ENCODE measurements at regions not wholly inside any gene's neighbourhood (a gene's known extent, or its start where the extent isn't known, plus 50 kb on each side); places are given as distances from the start of the nearest gene placed in this dataset.

DNA sequence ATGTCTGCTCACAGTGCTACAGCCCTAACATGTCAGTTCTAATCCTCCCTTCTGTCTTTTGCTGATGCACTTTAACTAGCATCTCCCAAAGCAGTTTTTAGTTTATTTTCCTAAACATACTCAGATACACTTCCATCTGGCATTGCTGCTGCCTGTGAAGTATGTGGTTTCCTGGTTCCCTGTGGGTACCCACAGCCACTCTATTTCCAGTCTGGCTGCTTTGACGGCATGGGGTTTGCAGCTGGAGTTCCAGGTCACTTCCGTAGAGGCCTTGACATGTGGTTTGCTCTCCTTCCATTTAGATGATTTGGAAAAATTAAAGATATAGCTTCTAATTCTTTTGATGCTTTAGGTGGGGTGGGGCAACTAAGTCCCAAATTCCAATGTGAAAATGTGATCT lies 375.5 kb downstream of the PCDH20 start:
- TF ChIP-seq POLR2AphosphoS5 (IDR thresholded peaks at IDR 0.05) = no peak
- TF ChIP-seq, protein P1, sequence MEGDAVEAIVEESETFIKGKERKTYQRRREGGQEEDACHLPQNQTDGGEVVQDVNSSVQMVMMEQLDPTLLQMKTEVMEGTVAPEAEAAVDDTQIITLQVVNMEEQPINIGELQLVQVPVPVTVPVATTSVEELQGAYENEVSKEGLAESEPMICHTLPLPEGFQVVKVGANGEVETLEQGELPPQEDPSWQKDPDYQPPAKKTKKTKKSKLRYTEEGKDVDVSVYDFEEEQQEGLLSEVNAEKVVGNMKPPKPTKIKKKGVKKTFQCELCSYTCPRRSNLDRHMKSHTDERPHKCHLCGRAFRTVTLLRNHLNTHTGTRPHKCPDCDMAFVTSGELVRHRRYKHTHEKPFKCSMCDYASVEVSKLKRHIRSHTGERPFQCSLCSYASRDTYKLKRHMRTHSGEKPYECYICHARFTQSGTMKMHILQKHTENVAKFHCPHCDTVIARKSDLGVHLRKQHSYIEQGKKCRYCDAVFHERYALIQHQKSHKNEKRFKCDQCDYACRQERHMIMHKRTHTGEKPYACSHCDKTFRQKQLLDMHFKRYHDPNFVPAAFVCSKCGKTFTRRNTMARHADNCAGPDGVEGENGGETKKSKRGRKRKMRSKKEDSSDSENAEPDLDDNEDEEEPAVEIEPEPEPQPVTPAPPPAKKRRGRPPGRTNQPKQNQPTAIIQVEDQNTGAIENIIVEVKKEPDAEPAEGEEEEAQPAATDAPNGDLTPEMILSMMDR (IDR thresholded peaks at IDR 0.05) = no peak
- no peak for TF ChIP-seq POLR2A (IDR thresholded peaks at IDR 0.05)
- TF ChIP-seq EP300 (IDR thresholded peaks at IDR 0.05) = no peak
- WGBS, 2 donors = 57 to 74% methylated on average over 2 of the region's 2 CpGs
- no peak overlapping the region for H3K4me3 ChIP-seq
- no peak overlapping the region for H3K27ac ChIP-seq
- H3K4me1 ChIP-seq = peaks cover 0 to under 1% (median under 1%) of the 10 kb centered on the region in 4 donors
- intact Hi-C loops (cut with DNase I) = no loop called here
- no peaks in the 10 kb centered on the region for H3K9me3 ChIP-seq
- no peaks in the 10 kb centered on the region for H3K27me3 ChIP-seq
- no peaks in the 10 kb centered on the region for H3K36me3 ChIP-seq
- no peak for DNase-seq

DNA sequence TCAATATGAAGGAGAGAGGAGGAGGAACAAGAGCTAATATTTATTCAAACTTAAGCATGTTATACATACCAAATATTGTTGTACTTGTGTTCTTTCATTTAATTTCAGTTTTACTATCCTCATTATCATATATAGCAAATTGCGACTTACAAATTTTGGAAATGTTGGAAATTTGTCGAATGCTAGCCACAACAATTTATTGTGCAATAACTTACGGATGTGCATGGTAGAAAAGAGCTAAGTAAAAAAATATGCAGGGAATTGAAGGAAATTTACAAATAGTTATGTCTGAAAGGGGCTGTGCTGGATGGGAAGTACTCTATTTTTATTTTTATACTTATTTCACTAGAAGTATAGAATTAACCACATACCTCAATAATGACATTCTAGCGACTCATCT lies 376.3 kb downstream of the PCDH20 start:
- intact Hi-C loops (cut with DNase I) = no loop called here
- H3K36me3 ChIP-seq = no peaks in the 10 kb centered on the region

DNA sequence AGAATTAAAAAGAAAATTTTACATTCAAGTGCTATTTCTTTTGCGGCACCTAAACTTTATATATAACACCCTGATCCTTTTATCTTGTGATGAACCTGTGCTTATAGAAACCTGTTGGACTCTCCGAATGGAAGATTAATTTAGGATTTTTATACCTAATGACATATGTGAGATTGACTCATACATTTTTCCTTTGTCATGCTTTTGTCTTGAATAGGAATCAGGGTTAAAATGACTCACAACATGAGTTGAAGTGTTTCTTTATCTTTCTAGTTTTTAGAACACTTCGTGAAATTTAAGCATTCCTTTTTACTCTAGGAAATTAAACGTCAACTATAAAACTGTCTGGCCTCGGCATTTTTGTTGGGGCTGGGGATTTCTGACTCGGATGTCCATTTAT lies 378.9 kb downstream of the PCDH20 start:
- Histone ChIP-seq H3K27ac (no peak overlapping the region), H3K9me3 (no peaks in the 10 kb centered on the region), H3K27me3 (no peaks in the 10 kb centered on the region), H3K36me3 (no peaks in the 10 kb centered on the region), H3K4me1 (no peaks in the 10 kb centered on the region), H3K4me3 (no peak overlapping the region)
- DNase-seq = no peak
- no peak for TF ChIP-seq POLR2A (IDR thresholded peaks at IDR 0.05)
- TF ChIP-seq, protein P1 (IDR thresholded peaks at IDR 0.05) = no peak
- TF ChIP-seq POLR2AphosphoS5 (IDR thresholded peaks at IDR 0.05) = no peak
- TF ChIP-seq EP300 (IDR thresholded peaks at IDR 0.05) = no peak
- intact Hi-C loops (cut with DNase I) = no loop called here
- WGBS, 2 donors = 83% methylated on average over 6 of the region's 6 CpGs

More for the DNA sequence above, 376.3 kb downstream of the PCDH20 start:
- WGBS, 2 donors = 91 to 93% methylated on average over 4 of the region's 4 CpGs
- no peak for DNase-seq
- Histone ChIP-seq H3K4me3 (no peak overlapping the region), H3K9me3 (no peaks in the 10 kb centered on the region), H3K27ac (no peak overlapping the region), H3K4me1 (no peaks in the 10 kb centered on the region), H3K27me3 (no peaks in the 10 kb centered on the region)
- TF ChIP-seq, protein P1 (IDR thresholded peaks at IDR 0.05) = no peak
- TF ChIP-seq POLR2AphosphoS5 (IDR thresholded peaks at IDR 0.05) (no peak), POLR2A (IDR thresholded peaks at IDR 0.05) (no peak), EP300 (IDR thresholded peaks at IDR 0.05) (no peak)

DNA sequence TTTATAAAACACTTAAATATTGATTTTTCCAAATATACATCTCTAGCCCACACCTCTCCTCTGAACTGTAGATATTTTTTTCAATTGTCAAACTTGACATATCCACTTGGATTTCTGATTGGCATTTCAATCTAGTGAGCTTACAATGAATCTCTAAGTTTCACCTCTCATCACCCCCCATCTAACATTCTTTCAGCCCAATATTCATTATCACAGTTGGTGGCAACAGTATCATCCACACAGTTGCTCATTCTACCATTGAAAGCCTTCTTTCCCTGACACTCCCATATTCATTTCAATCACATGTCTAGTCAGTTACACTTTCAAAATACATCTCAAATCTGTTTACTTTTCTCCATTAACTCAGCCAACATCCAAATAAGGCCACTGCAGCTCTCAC lies 385.2 kb downstream of the PCDH20 start:
- H3K27me3 ChIP-seq = no peaks in the 10 kb centered on the region
- H3K4me3 ChIP-seq = no peak overlapping the region
- TF ChIP-seq, protein P1 (IDR thresholded peaks at IDR 0.05) = no peak
- TF ChIP-seq POLR2AphosphoS5 (IDR thresholded peaks at IDR 0.05) (no peak), EP300 (IDR thresholded peaks at IDR 0.05) (no peak), POLR2A (IDR thresholded peaks at IDR 0.05) (no peak)
- H3K36me3 ChIP-seq = no peaks in the 10 kb centered on the region
- no peaks in the 10 kb centered on the region for H3K4me1 ChIP-seq
- no peak overlapping the region for H3K27ac ChIP-seq
- DNase-seq = no peak
- H3K9me3 ChIP-seq = no peaks in the 10 kb centered on the region
- intact Hi-C loops (cut with DNase I) = no loop called here

DNA sequence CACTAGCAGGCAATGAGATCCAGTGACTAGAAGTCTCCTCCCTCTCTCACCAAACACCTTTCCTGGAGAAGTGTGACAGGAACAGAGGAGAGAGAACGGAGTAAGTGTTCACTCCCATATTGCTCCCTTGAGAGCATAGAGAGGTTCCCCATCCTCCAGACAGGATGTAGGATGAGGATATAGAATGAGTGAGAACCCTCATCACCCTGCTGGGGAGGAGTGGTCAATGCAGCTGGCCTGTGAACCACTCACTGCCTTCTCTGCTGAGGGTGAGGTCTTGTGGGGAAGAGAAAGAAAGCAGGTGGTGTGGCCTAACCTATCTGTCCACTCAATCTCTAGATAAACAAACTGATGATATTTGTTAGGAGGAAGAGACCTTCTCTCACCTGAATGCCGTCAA lies 386.6 kb downstream of the PCDH20 start:
- no peak overlapping the region for H3K4me3 ChIP-seq
- no peak for DNase-seq
- no peaks in the 10 kb centered on the region for H3K4me1 ChIP-seq
- H3K27me3 ChIP-seq = no peaks in the 10 kb centered on the region
- no peaks in the 10 kb centered on the region for H3K36me3 ChIP-seq
- intact Hi-C loops (cut with DNase I) = no loop called here
- WGBS, 2 donors = 39 to 69% methylated on average over 2 of the region's 2 CpGs
- no peaks in the 10 kb centered on the region for H3K9me3 ChIP-seq
- TF ChIP-seq EP300 (IDR thresholded peaks at IDR 0.05) (no peak), POLR2AphosphoS5 (IDR thresholded peaks at IDR 0.05) (no peak)
- TF ChIP-seq, protein P1 (IDR thresholded peaks at IDR 0.05) = no peak
- no peak overlapping the region for H3K27ac ChIP-seq
